H1 (cell line): ENCODE measurements at regions not wholly inside any gene's neighbourhood (a gene's known extent, or its start where the extent isn't known, plus 50 kb on each side); places are given as distances from the start of the nearest gene placed in this dataset.

ENCODE experiments used
- CTCF ChIA-PET: fragments of 300-600 bp; sonication (Branson Sonifier 250); formaldehyde crosslinking; loops from one replicate; lab custom pipeline; 2021; ENCODE audit not compliant: partially characterized antibody; lab: Charles Lee
- POLR2A ChIA-PET: fragments of 300-600 bp; sonication (Branson Sonifier 250); formaldehyde crosslinking; loops from one replicate; lab custom pipeline; 2021; ENCODE audit warnings: inconsistent platforms; ENCODE audit not compliant: partially characterized antibody; lab: Charles Lee
- DNase-seq, 2 experiments: peaks; one replicate each; pipeline versions ENCODE4 v3.0.0 to v3.0.0-alpha.2; 2010 to 2022; ENCODE audit warnings: low spot score in 2 of 2, low read depth in 1 of 2, mixed read lengths in 1 of 2
- FAIRE-seq: peaks from 2 replicates; lab custom pipeline; 2011; peaks lifted over from hg19 to GRCh38; lab: Jason Lieb, UNC
- H2AFZ ChIP-seq: 2 replicates; pipeline ENCODE4 v1.8.1; 2012; ENCODE audit warnings: low read length, inconsistent platforms
- H2AK5ac ChIP-seq: 2 replicates; pipeline ENCODE4 v1.6.1; 2013; ENCODE audit warnings: low read depth, low read length
- H2BK120ac ChIP-seq: replicated peaks from 2 replicates; pipeline ENCODE3; 2013; ENCODE audit warnings: low read depth, low read length, inconsistent platforms
- H2BK12ac ChIP-seq: 2 replicates; pipeline ENCODE4 v1.6.1; 2013; ENCODE audit warnings: low read depth, low read length
- H2BK15ac ChIP-seq: 2 replicates; pipeline ENCODE4 v1.6.1; 2013; ENCODE audit warnings: low read length
- H2BK20ac ChIP-seq: 2 replicates; pipeline ENCODE4 v1.6.1; 2013; ENCODE audit warnings: low read length
- H2BK5ac ChIP-seq: 2 replicates; pipeline ENCODE4 v1.6.1; 2013; ENCODE audit warnings: low read depth, low read length
- H3K14ac ChIP-seq: 2 replicates; pipeline ENCODE4 v1.6.1; 2013; ENCODE audit warnings: inconsistent platforms; ENCODE audit not compliant: insufficient read length
- H3K18ac ChIP-seq: 2 replicates; pipeline ENCODE4 v1.6.1; 2013; ENCODE audit warnings: low read length; ENCODE audit errors: extremely low read depth
- H3K23ac ChIP-seq: 2 replicates; pipeline ENCODE4 v1.6.1; 2013; ENCODE audit warnings: inconsistent platforms; ENCODE audit not compliant: insufficient read length
- H3K23me2 ChIP-seq: 2 replicates; pipeline ENCODE4 v1.6.1; 2013; ENCODE audit warnings: low read depth, low read length
- H3K27ac ChIP-seq: 2 replicates; pipeline ENCODE4 v1.6.1; 2011; ENCODE audit warnings: low read depth, low read length, inconsistent platforms
- H3K27me3 ChIP-seq, 4 experiments: replicated peaks in 1 of 4; 1 replicate in 1 of 4; 2 replicates in 3 of 4; pipeline versions ENCODE4 v1.6.1 to v1.8.1; 2011 to 2013; ENCODE audit warnings: low read length in 3 of 4, mild to moderate bottlenecking in 3 of 4, inconsistent platforms in 2 of 4, mixed read lengths in 2 of 4, moderate library complexity in 1 of 4; ENCODE audit not compliant: control insufficient read depth in 3 of 4, insufficient read depth in 3 of 4; ENCODE audit errors: extremely low read depth in 1 of 4
- H3K36me3 ChIP-seq, 4 experiments: 2 replicates each; pipeline versions ENCODE4 v1.6.1 to v1.8.1; 2011 to 2013; ENCODE audit warnings: mild to moderate bottlenecking in 4 of 4, low read length in 3 of 4, moderate library complexity in 2 of 4, control low read depth in 1 of 4, inconsistent platforms in 1 of 4; ENCODE audit not compliant: insufficient read depth in 4 of 4, control insufficient read depth in 2 of 4
- H3K4ac ChIP-seq: replicated peaks from 2 replicates; pipeline ENCODE3; 2013; ENCODE audit warnings: low read length, low read depth, mixed read lengths, inconsistent platforms; ENCODE audit not compliant: insufficient read length
- H3K4me1 ChIP-seq, 4 experiments: replicated peaks in 1 of 4; 1 replicate in 1 of 4; 2 replicates in 3 of 4; pipeline versions ENCODE4 v1.6.1 to v1.8.1; 2011 to 2013; ENCODE audit warnings: low read length in 3 of 4, inconsistent platforms in 2 of 4, mixed read lengths in 1 of 4; ENCODE audit not compliant: insufficient read depth in 4 of 4, control insufficient read depth in 3 of 4
- H3K4me2 ChIP-seq, 2 experiments: 2 replicates each; pipeline versions ENCODE4 v1.6.1 to v1.8.1; 2011 to 2013; ENCODE audit warnings: low read depth in 2 of 2, low read length in 2 of 2, control low read depth in 1 of 2, inconsistent platforms in 1 of 2, mild to moderate bottlenecking in 1 of 2; ENCODE audit not compliant: insufficient read depth in 1 of 2
- H3K4me3 ChIP-seq, 4 experiments: fragments of 200-600, 300-600 bp in 1 of 4; sonication (generic), shearing (Covaris generic), sonication (Bioruptor Twin) in 1 of 4; 2 replicates each; pipeline versions ENCODE4 v1.5.1 to v1.8.1; 2011 to 2016; ENCODE audit warnings: low read length in 4 of 4, low read depth in 3 of 4, control low read depth in 2 of 4, inconsistent platforms in 2 of 4, mild to moderate bottlenecking in 2 of 4, mixed read lengths in 1 of 4, moderate library complexity in 1 of 4; ENCODE audit not compliant: insufficient read depth in 2 of 4; ENCODE audit errors: extremely low read depth in 1 of 4
- H3K56ac ChIP-seq: replicated peaks from 2 replicates; pipeline ENCODE3; 2013; ENCODE audit warnings: low read depth, mild to moderate bottlenecking, mixed read lengths, low read length, inconsistent platforms; ENCODE audit not compliant: insufficient read length
- H3K79me1 ChIP-seq: 2 replicates; pipeline ENCODE4 v1.6.1; 2013; ENCODE audit warnings: low read depth, low read length, control low read depth
- H3K79me2 ChIP-seq, 2 experiments: 2 replicates each; pipeline versions ENCODE4 v1.6.1 to v1.8.1; 2012 to 2013; ENCODE audit warnings: low read length in 2 of 2, mild to moderate bottlenecking in 2 of 2, inconsistent platforms in 1 of 2; ENCODE audit not compliant: insufficient read depth in 2 of 2, control insufficient read depth in 1 of 2
- H3K9ac ChIP-seq, 4 experiments: replicated peaks in 1 of 4; 1 replicate in 1 of 4; 2 replicates in 3 of 4; pipeline versions ENCODE4 v1.6.1 to v1.8.1; 2011 to 2013; ENCODE audit warnings: low read depth in 3 of 4, low read length in 3 of 4, control low read depth in 2 of 4, mild to moderate bottlenecking in 2 of 4, moderate library complexity in 2 of 4, inconsistent platforms in 1 of 4; ENCODE audit errors: extremely low read depth in 1 of 4
- H3K9me3 ChIP-seq, 2 experiments: 2 replicates each; pipeline versions ENCODE4 v1.6.1 to v1.8.1; 2012 to 2013; ENCODE audit warnings: mild to moderate bottlenecking in 2 of 2, moderate library complexity in 2 of 2, control low read depth in 1 of 2, inconsistent platforms in 1 of 2, low read depth in 1 of 2, low read length in 1 of 2, mixed read lengths in 1 of 2; ENCODE audit not compliant: insufficient read depth in 2 of 2
- H4K20me1 ChIP-seq, 2 experiments: replicated peaks in 1 of 2; 2 replicates each; pipeline versions ENCODE3 to v1.8.1; 2011 to 2013; ENCODE audit warnings: inconsistent platforms in 2 of 2, low read length in 2 of 2, mild to moderate bottlenecking in 1 of 2; ENCODE audit not compliant: insufficient read depth in 2 of 2, control insufficient read depth in 1 of 2
- H4K5ac ChIP-seq: 2 replicates; pipeline ENCODE4 v1.6.1; 2013; ENCODE audit warnings: low read length, low read depth, mixed read lengths, inconsistent platforms; ENCODE audit not compliant: insufficient read length
- H4K8ac ChIP-seq: 2 replicates; pipeline ENCODE4 v1.8.0; 2013; ENCODE audit warnings: mild to moderate bottlenecking, moderate library complexity, low read length, inconsistent platforms; ENCODE audit not compliant: insufficient read depth; ENCODE audit errors: extremely low read depth
- H4K91ac ChIP-seq: replicated peaks from 2 replicates; pipeline ENCODE3; 2013; ENCODE audit warnings: low read length, mixed read lengths, inconsistent platforms; ENCODE audit not compliant: insufficient read length
- EP300 ChIP-seq, 2 experiments: IDR thresholded peaks; 1 replicate in 1 of 2; 2 replicates in 1 of 2; pipeline ENCODE4 v1.6.1; 2011 to 2012; ENCODE audit warnings: low read depth in 2 of 2, low read length in 2 of 2, mild to moderate bottlenecking in 2 of 2, borderline replicate concordance in 1 of 2, inconsistent platforms in 1 of 2, moderate library complexity in 1 of 2
- WGBS, 2 experiments: shearing (Covaris generic) in 1 of 2; methylation state at CpG; one replicate each; pipeline versions ENCODE4 v1.1.6 to v1.1.7; 2013 to 2015; ENCODE audit warnings: low lambda C conversion rate in 2 of 2, mixed read lengths in 2 of 2, inconsistent platforms in 1 of 2, low coverage in 1 of 2, missing lambda C conversion rate in 1 of 2; ENCODE audit not compliant: insufficient replicate concordance in 2 of 2, insufficient coverage in 1 of 2, insufficient read length in 1 of 2; ENCODE audit errors: extremely low coverage in 1 of 2, missing lambda C conversion rate in 1 of 2; 5-methylcytosine and 5-hydroxymethylcytosine counted together

DNA sequence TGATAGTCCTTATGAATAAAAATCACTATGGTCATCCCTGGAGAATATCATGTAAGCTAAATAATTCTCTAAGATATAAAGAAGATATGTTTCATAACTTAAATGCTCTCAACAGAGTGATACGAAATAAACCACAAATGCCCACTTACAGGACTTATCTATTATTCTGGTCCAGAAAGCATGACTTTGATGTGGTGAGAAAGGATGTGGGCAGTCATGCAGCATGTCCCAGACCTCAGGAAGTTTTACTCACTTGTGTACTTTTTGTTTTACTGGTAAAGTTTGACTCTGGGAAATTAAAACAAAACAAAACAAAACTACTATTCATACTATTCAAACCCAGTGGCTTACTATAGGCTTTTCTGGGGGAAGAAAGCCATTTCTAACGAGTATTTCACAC lies 483.2 kb upstream of the SLITRK6 start:
- Histone ChIP-seq H3K4ac (no peak overlapping the region), H3K18ac (no peak overlapping the region), H2BK12ac (no peak overlapping the region), H2BK120ac (no peak overlapping the region), H4K91ac (no peak overlapping the region), H3K14ac (no peak overlapping the region), H2BK20ac (no peak overlapping the region), H3K79me2 (no peaks in the 10 kb centered on the region), H3K27ac (no peak overlapping the region), H4K5ac (no peak overlapping the region), H3K36me3 (no peaks in the 10 kb centered on the region), H3K23ac (no peak overlapping the region), H4K20me1 (no peaks in the 10 kb centered on the region), H3K4me3 (no peak overlapping the region), H2BK5ac (no peak overlapping the region), H2BK15ac (no peak overlapping the region), H3K9ac (no peak overlapping the region), H4K8ac (no peak overlapping the region), H3K4me1 (no peaks in the 10 kb centered on the region), H3K23me2 (no peaks in the 10 kb centered on the region), H3K9me3 (no peaks in the 10 kb centered on the region), H3K27me3 (no peaks in the 10 kb centered on the region), H3K4me2 (no peak overlapping the region), H2AK5ac (no peak overlapping the region), H2AFZ (no peak overlapping the region), H3K79me1 (no peaks in the 10 kb centered on the region), H3K56ac (no peak overlapping the region)
- FAIRE-seq (no peak), DNase-seq (no peak)
- ChIA-PET POLR2A (no interaction called here), CTCF (no interaction called here)
- TF ChIP-seq EP300 (IDR thresholded peaks at IDR 0.05; ENCODE audit: borderline replicate concordance in 1 of 2, low read depth in 2 of 2, low read length in 2 of 2) = no peak
- 25% methylated on average over 2 of the region's 2 CpGs; no CpG with 5 or more reads in 1 of the 2 experiments for WGBS, 2 experiments
